HG02763 (cell line): ENCODE measurements at regions not wholly inside any gene's neighbourhood (a gene's known extent, or its start where the extent isn't known, plus 50 kb on each side); places are given as distances from the start of the nearest gene placed in this dataset.

Experiments
- ATAC-seq: cut with Tn5 transposase; IDR thresholded peaks from one replicate; pipeline ENCODE4 v1.9.1; 2021; ENCODE audit warnings: mild to moderate bottlenecking, moderate library complexity; ENCODE audit not compliant: unreplicated experiment

DNA sequence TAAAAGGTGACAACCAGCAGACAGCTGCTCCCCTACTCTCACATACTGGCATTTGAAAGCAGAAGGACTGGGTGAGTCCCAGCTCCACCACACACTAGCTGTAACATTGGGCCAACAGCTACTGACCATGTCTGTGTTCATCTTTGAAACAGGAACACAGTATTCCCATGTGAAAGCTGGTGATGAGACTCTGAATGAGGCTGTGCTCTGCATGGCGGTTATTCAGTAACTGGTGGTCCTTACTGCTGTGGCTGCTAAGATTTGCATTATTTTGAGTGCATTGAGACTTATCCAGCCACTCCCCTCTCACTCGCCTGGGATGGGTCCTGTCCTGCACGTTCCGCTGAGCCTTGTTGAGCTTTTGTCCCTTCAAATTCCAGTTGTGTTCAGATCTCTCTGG, 342.9 kb downstream of the FOXL1 start:
- no peak for ATAC-seq

DNA sequence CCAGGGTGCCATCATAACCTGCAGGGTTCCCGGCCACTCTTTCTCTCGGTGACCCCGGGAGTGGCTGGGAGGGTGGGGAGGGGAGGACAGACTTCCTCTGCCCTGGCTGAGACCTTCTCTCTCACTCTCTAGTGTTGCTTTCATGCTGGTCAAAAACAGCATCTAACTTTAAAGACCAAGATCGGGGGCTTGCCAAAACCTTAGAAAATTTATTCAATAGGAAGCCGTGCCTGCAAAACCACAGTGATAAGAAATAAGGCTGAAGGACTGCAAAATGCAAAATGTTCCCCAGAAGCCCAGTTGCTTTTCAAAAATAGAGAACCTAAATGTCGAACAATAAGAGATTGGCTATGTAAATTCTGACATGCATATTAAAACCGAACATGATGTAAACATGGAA, 344.0 kb downstream of the FOXL1 start:
- no peak for ATAC-seq

- no peak for ATAC-seq
These were observed 345.3 kb downstream of the FOXL1 start for GRCh38 chr16:86923656-86924055.

GRCh38 chr16:86924537-86924936, 346.2 kb downstream of the FOXL1 start:
- no peak for ATAC-seq

GRCh38 chr16:86925067-86925791, 346.9 kb downstream of the FOXL1 start:
- ATAC-seq = no peak

DNA sequence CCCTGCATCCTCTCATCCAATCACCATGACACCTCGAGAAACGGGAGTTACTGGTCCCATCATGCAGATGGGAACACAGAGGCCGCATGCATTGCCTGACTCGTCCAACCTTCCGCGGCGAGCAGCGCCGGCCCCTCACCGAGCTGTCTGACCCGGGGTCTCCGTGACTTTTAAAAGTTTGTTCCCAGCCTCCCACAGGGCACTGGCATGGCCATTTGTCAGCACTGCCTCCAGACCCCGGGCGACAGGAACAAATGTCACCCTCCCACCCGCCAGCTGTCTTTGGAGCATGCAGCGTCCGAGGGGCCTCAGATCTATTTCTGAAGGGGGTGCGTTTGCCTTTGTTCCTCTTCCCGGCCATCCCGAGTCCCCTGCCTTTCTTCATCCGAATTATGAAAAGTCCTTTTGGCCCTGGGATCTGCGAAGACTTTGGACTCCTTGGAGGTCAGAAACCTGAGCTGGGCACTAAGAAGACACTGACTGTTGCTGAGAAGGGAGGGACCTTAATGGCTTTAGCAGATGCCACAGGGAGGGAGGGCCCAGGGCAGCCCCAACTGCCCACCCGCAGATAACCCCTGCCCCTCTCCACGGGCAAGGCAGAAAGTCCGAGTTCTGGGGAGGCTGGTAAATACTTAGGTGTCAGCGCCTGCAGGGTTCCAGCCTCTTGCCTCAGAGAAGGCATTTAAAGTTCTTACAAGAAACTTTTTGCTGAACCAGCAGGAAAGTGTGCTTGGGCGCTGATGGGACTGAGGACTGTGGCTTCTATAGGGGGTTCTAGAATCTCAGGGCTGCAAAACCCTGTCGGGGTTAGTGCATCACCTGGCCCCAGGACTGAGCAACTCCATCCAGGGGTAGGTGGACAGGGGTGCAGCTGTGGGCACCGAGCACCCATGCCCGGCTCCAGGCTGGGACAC, 348.1 kb downstream of the FOXL1 start:
- no peak for ATAC-seq

- no peak for ATAC-seq
These were observed 349.4 kb downstream of the FOXL1 start for GRCh38 chr16:86927699-86928098.

DNA sequence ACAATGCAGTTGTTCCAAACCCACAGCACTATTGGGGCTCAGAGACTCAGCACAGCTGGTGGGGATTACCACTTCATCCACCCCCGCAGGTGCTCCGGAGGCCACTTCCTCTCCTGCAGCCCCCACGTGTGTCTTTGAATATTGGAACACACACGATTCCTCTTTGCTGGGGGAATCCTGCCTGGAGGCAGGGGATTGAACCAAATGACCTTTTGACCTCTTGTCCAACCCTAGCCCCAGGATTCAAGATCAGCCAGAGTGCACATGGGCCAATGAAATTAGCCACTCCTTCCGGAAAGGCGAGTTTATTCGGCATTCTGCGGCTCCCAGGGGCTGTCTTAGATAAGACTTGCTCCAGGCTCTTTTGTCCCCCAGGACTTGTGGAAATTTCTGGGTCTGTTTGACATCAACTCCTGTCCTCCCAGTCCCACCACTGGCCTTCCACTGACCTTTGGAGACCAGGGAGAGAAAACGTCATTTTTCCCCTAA, 350.2 kb downstream of the FOXL1 start:
- ATAC-seq = no peak

DNA sequence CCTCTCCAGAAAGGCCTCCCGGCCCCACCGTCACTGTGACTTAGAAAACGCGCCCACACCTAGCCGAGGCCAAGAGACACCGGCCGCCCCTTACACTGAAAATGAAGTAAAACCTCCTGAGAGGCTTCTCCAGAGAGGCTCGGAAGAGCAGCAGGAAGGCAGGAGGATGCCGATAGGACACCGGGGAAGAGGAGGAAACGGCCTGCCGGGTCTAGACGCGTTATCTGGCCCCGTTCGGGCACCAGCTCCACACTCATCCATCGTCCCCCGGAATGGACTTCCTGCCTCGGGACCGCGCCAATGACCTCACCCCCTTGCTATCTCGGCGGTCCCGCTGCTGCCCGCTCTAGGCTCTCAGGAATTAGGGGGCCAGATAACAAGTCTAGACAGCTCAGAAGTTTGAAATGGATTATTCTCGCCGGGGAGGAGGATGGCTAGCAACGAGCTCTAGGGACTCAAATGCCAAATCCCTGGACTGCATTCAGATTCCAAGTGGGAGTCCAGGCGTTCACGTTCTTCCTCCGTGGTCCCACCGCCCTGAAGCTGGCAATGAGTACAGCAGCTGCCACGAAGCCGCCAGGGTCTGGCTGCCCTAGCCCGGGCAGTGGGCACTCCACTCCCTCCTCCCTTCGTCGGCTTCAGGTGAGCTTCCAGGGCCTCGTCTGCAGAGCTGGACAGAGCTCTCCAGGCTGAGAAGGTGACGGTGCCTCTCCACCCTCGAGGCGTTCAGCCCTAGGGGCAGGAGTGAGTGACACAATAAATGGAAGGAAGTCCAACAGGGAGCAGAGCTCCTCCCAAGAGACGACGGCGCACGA, 350.9 kb downstream of the FOXL1 start:
- ATAC-seq = no peak

DNA sequence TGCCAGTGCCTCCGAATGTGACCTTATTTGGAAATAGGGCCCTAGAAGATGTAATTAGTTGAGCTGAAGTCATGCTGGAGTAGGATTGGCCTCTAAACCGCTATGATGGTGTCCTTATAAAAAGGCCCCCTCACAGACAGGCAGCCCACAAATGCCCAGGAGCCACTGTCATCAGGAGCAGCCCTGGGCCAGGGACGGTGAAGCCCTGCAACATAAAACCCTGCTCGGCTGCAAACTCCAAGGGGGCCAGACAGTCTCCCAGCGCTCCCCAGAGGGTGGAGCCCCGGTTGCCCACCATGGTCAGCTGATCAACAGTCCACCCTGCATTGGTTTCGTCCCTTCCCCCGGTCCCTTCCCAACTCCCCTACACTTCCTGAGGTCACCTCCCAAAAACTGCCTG, 351.7 kb downstream of the FOXL1 start:
- no peak for ATAC-seq

GRCh38 chr16:86930663-86931373, 352.5 kb downstream of the FOXL1 start:
- no peak for ATAC-seq

DNA sequence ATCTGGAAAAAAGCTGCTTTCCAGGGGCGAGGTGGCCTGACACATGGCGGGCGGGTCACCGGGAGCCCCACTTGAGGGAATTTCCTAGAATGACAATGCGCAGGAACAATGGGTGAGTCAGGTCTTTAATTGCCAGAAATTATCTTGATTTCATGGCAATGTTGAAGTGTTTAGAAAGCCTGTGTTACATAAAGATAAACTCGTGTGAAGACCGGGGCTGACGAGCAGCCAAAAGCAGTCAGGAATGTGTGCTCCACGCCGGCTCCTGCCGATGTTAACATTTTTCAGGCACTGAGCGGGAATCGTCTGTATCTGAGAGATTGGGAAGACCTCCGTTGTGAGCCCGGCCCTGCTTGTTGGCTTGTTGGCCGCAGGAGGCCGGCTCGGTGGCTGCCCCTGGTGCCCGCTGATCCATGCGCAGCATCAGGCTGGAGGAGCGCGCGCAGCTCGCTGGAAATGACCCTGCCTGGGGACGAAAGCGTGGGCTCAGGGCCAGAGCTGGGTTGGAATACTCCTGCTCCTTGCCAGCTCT, 353.1 kb downstream of the FOXL1 start:
- no peak for ATAC-seq

DNA sequence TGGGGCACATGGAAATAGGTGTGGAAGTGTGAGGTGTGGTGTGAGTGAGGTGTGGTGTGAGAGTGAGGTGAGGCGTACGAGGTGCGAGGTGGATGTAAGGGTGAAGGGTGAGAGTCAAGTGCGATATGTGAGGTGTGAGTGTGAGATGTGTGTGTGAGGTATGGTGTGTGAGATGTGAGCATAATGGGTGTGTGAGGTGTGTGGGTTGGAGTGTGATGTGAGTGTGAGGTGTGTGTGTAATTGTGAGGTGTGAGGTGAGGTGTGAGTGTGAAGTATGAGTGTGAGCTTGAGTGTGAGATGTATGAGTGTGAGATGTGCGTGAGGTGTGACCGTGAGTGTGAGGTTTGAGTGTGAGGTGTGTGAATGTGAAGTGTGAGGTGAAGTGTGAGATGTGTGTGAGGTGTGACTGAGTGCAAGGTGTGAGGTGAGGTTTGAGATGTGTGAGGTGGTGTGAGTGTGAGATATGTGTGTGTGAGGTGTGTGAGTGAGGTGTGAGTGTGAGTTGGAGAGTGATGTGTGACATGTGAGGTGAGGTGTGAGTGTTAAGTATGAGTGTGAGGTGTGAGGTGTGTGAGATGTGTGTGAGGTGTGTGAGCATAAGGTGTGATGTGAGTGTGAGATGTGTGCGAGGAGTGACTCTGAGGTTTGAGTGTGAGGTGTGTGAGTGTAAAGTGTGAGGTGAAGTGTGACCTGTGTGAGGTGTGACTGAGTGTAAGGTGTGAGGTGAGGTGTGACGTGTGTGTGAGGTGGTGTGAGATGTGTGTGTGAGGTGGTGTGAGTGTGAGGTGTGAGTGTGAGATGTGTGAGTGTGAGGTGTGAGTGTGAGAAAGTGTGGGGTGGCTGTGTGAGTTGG, 354.0 kb downstream of the FOXL1 start:
- no peak for ATAC-seq

- no peak for ATAC-seq
These were observed 356.4 kb downstream of the FOXL1 start for GRCh38 chr16:86934581-86935375.

DNA sequence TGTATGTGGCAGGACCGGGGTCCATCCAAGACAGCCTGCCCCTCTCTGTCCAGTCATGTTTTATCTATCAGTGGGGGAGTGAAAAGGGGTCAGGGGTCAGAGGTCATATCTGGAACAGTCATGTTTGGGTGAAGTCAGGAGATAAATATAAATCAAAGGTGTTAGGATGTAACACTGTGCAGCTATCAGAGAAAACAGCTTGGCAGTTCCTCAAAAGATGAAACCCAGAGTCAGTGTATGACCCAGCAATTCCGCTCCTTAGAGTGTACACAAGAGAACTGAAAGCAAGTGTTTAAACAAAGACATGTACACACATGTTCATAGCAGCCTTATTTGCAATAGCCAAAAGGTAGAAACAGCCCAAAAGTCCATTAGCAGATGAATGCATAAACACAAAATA, 361.3 kb downstream of the FOXL1 start:
- ATAC-seq = no peak

GRCh38 chr16:86941731-86942130, 363.4 kb downstream of the FOXL1 start:
- ATAC-seq = no peak

- ATAC-seq = no peak
These were observed 364.1 kb downstream of the FOXL1 start for GRCh38 chr16:86942151-86943051.
